ENCODE measurements at regions not wholly inside any gene's neighbourhood (a gene's known extent, or its start where the extent isn't known, plus 50 kb on each side); places are given as distances from the start of the nearest gene placed in this dataset.

DNA sequence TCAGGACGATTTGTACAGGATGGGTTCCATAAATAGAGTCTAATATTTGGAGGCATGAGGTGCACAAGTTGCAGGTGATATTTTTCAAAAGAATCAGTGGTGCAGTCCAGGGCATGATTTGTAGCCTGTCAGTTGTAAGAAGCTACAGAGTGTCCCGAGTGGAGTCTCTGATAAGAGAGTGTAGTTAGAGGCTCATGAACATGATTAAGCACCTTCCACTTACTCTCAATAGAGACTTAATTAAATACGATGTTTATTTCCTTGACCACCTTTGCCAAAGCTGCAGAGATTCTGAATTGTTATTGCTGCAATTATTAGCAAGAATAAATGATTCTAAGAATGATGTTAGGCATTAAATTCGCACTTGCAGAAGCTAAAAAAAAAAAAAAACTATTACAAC, 218.4 kb upstream of the LRTM1 start:
- TF ChIP-seq, protein P1, sequence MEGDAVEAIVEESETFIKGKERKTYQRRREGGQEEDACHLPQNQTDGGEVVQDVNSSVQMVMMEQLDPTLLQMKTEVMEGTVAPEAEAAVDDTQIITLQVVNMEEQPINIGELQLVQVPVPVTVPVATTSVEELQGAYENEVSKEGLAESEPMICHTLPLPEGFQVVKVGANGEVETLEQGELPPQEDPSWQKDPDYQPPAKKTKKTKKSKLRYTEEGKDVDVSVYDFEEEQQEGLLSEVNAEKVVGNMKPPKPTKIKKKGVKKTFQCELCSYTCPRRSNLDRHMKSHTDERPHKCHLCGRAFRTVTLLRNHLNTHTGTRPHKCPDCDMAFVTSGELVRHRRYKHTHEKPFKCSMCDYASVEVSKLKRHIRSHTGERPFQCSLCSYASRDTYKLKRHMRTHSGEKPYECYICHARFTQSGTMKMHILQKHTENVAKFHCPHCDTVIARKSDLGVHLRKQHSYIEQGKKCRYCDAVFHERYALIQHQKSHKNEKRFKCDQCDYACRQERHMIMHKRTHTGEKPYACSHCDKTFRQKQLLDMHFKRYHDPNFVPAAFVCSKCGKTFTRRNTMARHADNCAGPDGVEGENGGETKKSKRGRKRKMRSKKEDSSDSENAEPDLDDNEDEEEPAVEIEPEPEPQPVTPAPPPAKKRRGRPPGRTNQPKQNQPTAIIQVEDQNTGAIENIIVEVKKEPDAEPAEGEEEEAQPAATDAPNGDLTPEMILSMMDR (IDR thresholded peaks at IDR 0.05), result no peak
- no peak for TF ChIP-seq POLR2A (IDR thresholded peaks at IDR 0.05)

Measured in lower leg skin (tissue), 3 donors.